ENCODE measurements at regions not wholly inside any gene's neighbourhood (a gene's known extent, or its start where the extent isn't known, plus 50 kb on each side); places are given as distances from the start of the nearest gene placed in this dataset.
"Not testable (repeated sequence)": the region's sequence is repeated elsewhere in the genome, so short reads cannot be mapped to it uniquely, and the experiment has no call there.

DNA sequence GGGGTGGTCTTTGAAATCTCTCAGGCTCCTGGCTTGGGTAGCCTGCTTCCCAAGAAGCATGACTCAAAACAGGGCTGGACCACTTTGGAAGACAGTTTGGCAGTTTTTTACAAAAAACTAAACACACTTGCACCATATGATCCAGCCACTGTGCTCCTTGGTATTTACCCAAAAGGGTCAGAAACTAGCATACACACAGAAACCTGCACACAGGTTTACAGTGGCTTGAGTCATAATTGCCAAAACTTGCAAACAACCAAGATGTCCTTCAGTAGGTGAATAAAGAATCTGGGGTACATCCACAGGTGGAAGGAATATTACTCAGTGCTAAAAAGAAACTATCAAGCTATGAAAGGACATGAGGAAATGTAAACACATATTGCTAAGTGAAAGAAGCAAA lies 323.2 kb upstream of the CDH5 start:
- DNase-seq: no peak

DNA sequence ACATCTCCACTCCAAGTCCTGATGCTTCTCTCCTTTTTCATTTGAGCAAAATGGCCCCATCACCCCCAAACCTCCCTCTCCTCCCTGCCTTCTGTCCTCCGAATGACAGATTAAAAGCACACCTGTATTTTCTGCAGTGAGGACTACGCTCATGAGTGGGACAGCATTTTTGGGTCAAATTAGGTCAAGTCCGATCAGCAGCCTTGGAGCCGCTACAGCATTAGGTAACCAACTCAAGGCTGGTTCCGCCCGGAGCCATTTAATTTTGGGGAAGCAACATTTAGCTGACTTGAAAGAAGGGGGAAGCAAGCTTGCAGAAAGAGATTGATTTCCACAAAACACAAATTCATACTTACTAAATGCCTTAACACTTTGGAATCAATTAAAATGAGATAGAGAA lies 324.1 kb upstream of the CDH5 start:
- DNase-seq: no peak

DNA sequence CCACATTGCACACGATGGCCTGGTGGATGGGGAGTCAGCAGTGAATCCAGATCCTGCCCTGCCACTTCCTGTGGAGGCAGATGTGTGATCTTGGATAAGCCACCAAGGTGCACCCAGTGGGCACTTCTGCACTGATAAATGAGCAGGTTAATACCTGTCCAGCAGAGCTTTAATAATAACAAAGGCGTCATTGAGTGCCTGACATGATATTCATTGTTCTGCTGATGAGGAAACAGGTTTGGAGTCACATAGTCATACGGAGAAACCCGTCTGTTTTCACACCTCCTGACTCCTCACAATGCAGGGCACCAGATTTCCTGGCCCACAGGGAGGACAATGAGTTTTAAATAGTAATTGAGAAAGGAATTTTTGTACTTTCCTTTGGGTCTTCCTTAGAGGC lies 324.6 kb upstream of the CDH5 start:
- no peak for DNase-seq

DNA sequence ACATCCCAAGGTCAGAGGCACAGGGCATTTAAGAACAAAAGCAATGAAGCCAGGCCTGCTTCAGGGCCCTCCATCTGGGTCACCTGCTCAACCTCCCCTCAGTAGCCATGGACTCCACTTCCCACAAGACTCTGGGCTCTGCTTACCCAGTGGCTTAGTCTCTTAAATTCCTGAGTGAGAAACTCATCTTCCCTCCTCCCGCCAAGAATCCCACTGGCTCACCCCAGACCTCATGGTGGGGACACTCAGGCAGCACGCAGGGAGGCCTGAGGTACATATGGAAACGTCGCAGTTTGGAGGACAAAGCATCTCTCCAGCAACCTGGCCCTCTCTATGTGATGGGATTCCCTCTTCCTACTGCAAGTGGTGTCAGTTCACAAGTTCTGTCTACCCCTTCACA lies 326.7 kb upstream of the CDH5 start:
- no peak for DNase-seq

DNA sequence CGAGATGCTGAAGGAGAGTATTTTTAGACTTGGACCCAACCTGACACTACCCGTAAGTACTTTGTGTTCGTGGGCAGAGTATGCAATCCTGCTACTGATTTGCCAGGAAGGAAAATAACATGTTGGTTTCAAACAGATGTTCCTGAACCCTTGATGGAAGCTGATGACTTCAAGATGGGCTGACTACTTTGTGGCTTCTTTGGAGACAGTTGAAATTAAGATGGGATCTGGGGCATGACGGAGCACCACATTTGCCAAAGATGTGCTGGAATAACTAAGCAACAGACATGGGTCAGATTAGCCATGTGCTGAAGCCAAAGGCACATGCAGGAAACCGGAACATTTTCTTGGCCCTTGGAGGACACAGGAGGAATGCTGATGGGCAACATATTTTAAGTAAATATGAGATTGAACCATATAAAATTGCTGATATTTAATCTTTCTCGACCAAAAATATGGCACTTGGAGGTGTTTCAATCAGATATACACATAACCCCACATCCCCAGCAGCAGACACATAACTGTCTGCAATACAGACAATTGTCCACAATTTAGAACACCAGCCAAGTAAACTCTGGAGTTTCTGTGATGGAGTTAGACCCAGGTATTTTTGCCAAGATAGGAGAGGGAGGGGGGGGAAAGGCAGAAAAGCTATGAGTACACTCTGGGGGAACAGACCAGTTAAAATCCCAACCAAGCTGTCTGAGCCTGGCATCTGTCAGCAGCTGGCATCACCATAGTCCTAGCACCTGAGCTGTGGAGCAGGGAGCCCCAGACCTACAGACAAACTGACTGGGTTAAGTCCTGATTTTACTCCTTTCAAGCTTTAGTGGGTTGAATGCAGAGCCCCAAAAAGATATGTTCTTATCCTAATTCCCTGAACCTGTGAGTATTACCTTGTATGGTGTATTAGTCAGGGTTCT lies 329.4 kb upstream of the CDH5 start:
- no peak for DNase-seq

DNA sequence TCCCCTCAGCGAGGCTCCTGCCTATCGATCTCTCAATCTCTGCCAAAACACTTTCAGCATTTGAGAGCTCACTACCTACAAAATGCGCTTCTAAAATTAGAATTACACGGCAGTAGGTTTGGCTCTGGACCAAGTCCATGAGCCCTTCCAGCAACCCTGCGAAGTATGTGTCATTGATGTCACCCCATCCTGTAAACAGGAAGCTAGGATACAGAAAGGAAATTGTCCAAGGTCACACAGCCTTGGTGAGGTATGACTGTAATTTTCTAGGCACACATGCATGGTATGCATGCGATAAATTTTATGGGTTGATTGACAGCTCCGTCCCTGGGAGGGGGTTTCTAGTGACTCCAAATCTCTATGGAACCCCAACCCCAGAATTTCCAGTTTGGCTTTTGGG lies 330.3 kb upstream of the CDH5 start:
- DNase-seq: no peak

DNA sequence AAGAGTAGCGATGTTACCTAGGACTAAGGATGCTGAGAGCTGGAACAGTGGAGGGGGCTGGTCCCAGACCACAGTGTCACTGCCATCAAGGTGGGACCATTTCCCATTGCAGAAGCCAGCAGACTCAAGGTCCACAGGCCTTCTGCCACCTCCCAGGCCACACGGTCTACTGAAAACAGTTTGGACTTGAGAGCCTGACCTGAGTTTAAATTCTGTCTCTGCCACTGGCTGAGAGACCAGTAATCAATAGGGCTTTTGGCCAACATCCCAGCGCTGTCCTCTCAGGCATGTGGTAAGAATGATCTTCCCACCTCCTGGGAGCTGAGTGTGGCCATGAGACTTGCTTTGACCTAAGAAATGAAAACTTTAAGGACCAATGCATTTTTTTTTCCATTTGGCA lies 331.4 kb upstream of the CDH5 start:
- no peak for DNase-seq

DNA sequence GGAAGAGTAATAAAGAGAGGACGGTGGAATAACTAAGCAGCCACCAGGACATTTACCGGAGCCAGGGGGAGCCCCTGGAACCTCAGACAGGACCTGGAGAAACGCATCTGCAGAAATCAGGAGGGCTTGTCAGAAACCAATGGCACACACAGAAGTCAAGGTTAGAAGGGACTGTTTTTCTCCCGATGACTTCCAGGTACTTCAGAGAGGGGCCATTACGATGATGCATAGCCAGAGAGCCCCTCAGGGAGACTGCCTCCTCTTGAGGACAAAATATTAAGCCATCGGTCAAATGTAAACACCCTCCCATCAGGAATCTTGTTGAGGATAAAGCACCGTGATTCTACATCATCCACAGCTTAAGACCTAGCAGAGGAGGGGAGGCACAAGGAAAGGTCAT lies 333.6 kb upstream of the CDH5 start:
- no peak for DNase-seq

DNA sequence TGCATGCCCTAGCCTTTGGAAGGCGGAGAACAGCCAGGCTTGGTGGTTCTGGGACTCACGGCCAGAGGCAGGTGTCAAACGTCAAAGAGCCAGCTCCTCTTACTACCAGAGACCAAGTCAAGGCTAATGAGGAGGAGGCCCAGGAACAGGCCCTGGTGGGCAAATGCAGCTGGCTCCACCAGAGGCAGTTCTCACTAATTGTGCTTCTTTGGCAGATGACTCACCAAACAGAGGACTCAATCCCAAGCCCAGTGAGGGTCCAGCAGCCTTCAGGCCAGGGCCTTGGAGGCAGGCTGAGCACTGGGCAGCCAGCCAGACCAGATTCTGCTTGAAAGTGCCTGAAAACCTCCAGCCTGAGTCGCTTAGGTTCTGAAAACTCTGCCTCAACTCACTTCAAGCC lies 336.5 kb upstream of the CDH5 start:
- no peak for DNase-seq

DNA sequence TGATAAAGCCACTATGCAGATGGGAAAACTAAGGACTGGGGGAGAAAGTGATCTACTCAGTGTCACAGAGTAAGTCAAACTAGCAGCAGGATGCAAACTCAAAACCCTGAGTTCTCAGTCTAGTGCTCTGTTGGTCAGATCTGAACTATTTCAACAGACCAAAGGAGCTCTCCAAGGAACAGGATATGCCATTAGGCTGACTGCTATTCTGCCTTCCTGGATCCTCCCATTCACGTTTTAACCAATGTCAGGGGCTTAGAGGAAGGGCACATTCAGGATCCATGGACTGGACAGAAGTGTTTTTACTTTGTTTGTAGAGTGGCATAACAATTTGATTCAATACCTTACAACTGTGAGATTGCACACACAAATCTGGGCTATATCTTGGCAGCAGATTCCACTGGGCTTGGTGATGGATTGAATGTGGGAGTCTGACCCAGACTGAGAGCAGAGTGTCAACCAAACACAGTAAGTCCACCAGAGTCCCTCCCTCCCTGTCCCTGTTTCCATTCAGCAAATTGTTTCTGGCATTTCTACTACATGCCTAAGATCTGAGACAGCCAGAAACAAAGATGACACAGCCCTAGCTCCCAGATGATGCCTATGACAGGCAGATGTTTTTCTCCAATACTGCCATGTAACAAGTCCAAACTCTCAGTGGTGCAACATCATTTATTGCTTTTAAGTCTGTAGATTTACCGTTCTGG lies 337.8 kb upstream of the CDH5 start:
- no peak for DNase-seq

DNA sequence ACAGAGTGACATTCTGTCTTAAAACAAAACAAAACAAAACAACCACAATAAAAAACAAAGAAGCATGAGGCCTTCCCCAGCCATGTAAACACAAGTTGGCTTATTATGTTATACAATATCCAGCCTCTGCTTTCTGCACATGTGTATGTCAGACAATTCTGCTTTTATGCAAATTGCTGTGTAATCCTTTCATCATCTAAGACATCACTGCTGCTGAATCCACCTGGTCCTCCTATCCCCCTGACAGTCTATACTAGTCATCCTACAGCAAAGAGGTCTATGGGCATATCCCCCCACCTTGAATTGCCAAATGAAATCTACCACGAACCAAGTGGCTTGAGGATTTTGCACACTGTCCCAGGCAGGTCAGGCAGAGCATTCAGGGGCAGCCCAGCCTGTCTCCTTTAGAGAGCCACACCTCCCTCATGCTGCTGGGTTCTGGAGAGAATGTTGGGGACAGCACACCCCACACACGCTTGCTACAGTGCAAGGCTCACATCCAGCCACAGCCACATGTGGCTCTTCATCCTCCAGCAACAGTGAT lies 339.6 kb upstream of the CDH5 start:
- no peak for DNase-seq

DNA sequence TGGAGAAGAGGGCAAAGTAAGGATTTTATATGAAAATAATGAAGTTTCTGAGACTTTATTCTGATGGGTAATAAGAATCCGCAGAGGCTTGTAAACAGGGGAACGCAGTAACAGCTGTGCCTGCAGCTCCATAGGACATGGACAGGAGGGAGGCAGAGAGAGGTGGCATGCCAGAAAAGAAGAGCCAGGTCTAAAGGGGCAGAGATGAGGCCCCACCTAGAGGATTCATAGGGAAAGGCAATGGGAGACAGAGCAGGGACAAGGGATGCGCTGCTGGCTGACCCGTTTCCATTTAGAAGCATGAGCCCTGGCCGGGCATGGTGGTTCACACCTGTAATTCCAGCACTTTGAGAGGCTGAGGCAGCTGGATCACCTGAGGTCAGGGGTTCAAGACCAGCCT lies 340.3 kb upstream of the CDH5 start:
- DNase-seq: no peak

DNA sequence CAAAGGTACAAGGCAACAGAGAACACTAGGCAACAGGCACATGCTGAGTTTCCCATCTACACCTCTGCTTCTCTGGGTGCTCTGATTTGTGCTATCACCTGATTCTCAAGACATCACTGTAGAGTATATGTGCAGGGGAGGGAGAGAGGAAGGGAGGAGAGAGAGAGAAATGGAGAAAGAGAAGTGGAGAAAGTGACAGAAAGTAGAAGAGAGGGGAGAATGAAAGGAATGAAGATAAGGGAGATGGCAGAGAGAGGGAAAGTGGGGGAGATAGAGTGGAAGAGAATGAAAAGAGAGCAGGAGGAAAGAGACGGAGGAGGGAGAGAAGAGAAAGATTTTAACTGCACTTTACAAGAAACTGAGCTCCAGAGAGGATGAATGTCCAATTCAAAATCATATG lies 340.7 kb upstream of the CDH5 start:
- DNase-seq: no peak

DNA sequence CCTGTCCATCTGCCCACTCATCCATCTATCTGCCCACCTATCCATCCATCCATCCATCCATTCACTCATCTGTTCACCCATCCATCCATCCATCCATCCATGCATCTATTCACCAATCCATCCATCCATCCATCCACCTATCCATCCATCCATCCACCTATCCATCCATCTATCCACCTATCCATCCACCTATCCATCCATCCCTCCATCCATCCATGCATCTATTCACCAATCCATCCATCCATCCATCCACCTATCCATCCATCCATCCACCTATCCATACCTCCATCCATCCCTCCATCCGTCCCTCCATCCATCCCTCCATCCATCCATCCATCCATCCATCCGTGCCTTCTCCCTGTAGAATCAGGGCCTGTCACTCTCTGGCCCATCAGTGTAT lies 341.9 kb upstream of the CDH5 start:
- DNase-seq: not testable (repeated sequence)

DNA sequence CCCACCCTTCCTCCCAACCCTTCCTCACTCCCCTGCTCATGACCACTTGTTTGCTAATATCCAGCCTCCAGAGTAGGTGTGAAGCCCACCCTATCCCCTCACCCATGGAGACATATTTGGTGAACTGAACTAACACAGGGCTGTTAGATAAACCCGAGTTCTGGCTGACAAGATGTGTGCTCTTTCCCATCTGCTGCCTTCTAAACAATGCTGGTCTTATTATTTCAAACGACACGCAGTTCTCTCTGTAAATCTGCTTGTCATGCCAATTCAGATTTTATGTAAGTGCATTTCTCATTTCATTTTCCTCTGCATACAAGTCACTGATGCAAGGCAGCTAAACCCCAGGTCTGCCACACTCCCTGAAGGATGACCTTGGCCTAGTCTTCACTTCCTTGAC lies 343.0 kb upstream of the CDH5 start:
- DNase-seq: no peak

DNA sequence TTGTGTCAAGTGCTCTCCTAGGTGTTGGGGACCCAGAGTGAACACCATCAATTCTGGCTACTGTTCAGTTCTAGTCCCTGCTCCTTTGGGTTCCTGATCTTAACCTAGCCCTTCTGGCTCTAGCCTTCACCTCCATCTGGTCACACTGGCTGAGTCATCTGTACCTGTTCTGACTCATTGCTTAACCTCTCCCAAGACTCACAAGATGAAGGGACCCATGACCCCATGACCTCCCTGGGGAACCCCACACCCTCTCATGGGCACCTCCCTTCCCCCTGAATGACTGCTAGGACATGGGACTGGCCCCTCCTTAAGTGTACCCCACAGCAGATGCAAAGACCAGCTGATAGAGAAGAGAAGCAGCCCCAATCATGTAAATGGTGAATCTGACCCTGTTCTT lies 345.8 kb upstream of the CDH5 start:
- peak; percentile 1 for DNase-seq

DNA sequence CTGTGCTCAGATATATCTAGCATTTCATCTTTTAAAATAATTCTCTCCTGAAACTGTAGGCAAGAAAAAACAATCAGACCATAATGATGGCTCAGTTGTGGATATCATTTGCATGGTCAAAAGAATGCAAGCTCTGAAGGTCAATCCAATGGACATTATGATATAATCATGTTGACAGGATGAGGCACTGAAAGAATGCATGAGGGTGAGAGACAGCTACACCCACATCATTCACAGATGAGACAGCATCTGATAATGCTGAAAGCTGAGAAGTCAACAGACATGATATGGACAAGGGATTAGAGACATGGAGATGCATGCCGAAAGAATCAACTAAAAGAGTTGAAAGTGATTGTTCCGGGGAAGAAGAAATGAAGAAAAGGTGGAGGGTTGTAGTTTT lies 346.4 kb upstream of the CDH5 start:
- DNase-seq: no peak

DNA sequence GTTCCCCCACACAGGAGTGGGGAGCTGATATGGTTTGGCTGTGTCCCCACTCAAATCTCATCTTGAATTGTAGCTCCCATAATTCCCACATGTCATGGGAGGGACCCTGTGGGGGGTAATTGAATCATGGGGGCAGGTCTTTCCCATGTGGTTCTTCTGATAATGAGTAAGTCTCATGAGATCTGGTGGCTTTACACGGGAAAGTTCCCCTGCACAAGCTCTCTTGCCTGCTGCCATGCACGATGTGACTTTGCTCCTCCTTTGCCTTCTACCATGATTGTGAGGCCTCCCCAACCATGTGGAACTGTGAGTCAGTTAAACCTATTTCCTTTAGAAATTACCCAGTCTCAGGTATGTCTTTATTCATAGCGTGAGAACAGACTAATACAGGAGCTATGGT lies 347.0 kb upstream of the CDH5 start:
- DNase-seq: not testable (repeated sequence)

DNA sequence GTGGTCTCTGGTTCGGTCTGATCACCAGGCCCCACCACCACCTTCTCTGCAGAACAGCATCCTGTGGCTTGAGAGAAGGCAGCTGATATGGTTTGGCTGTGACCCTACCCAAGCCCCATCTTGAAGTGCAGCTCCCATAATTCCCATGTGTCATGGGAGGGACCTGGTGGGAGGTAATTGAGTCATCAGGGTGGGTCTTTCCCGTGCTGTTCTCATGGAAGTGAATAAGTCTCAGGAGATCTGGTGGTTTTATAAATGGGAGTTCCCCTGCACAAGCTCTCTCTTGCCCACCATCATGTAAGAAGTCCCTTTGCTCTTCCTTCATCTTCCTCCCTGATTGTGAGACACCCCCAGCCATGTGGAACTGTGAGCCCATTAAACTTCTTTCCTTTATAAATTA lies 352.3 kb upstream of the CDH5 start:
- DNase-seq: no peak

DNA sequence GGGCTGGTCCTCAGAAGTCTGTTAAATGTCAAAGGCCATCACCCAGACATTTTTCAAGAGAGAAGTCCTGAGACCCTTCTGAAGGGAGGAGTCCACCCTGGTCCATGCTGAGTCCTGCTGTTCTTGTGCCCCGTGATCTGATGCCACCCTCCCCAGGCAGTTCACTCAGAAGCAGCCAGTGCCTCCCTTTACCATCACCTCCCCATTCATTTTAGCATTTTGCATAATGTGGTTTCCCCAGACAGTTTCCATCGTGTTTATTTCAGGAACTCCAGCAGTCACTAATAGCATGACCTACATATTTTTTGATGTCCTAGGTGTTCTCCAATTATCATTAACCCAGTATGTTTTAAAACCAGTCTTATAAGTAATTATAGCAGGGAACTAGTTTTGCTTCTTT lies 353.0 kb upstream of the CDH5 start:
- no peak for DNase-seq

DNA sequence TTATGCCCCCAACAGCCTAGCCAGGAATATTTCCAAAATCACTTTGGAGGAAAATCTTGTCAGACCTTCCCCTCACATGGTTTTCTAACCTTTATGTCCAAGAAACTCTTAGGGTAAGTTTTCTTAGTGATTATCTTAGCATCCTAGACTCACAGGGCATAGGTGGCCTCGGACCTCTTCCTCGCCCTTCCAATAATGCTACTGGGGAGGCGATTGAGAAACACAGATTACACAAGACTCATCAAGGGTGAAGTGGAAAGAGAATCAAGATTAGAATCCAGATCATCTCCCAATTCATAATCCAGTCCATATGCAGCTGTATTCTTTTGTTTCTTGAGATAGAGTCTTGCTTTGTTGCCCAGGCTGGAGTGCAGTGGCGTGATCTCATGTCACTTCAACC lies 358.4 kb upstream of the CDH5 start:
- no peak for DNase-seq

DNA sequence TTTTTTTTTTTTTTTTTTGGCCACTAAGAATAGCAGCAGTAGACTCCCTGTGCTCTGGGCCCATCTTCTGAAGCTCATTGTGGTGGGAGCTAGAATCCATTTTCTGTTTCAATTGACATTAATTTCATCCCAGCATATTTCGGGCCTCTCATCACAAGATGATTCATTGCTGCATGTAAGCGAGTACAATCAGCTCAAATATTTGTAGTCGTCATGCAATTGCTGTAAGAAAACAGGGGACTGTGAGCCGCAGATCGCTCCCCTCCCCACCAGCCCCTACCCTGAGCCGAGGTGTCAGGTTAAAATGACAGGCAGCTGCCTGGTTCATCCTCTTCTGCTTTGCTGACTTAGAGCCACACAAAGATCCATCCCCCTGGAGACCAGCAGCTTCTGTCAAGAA lies 358.8 kb upstream of the CDH5 start:
- no peak for DNase-seq

DNA sequence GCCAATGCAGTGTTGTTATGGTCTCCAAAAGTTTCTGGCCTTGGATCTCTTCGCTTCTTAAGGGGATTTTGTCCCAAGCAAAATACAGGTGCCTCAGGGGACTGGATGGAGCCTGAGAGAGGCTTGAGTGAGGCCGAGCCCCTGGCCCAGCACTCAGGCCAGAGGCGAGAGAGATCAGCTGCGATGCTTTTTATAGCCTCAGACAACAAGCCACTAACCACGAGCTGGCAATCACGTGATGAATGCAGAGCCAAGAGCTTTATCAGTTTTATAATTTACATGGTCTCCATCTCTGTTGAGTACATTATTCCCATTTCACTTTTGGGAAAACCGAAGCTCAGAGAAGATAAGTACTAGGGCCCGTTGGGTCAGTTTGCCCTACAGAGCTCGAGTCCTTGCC lies 360.0 kb upstream of the CDH5 start:
- DNase-seq: no peak

DNA sequence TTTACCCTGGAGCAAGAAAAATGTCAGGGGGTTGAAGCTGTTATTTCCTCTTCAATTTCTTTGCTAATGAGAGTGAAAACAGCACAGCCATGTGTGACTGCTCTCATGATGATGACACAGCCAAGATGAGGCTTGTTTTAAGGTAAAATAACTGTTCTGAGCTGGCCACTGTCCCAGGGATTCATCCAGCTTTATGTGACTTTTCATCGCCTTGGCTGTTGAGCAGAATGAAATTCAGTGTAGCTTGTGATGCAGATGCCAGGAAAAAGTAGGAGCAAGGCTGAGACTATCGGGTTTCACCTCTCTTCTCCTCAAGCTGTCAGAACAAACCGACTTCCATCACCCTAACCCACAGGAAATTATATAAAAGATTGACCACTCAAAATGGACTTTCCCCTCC lies 361.8 kb upstream of the CDH5 start:
- no peak for DNase-seq

All from activated CD4-positive, alpha-beta T cell treated with anti-CD3 and anti-CD28 coated beads, Interleukin-2, amount 50 U/mL, for 16 hours (primary cell).